Osteoblast (primary cell): ENCODE measurements at regions not wholly inside any gene's neighbourhood (a gene's known extent, or its start where the extent isn't known, plus 50 kb on each side); places are given as distances from the start of the nearest gene placed in this dataset.

Experiments
- DNase-seq: peaks from one replicate; pipeline ENCODE4 v3.0.0; 2011; ENCODE audit warnings: low spot score, mixed read lengths; ENCODE audit not compliant: insufficient read length; ENCODE audit errors: missing footprints
- H2AFZ ChIP-seq: 2 replicates; pipeline ENCODE4 v1.6.0; 2011; ENCODE audit warnings: mild to moderate bottlenecking, low read length
- H3K27ac ChIP-seq: 2 replicates; pipeline ENCODE4 v1.5.1; 2011; ENCODE audit warnings: mild to moderate bottlenecking, low read depth, low read length, moderate library complexity
- H3K27me3 ChIP-seq: 2 replicates; pipeline ENCODE4 v1.6.0; 2012; ENCODE audit warnings: mild to moderate bottlenecking, control low read depth, inconsistent platforms, low read length, moderate library complexity; ENCODE audit not compliant: insufficient read depth
- H3K36me3 ChIP-seq: 2 replicates; pipeline ENCODE4 v1.5.1; 2011; ENCODE audit warnings: mild to moderate bottlenecking, low read length, control low read depth, moderate library complexity; ENCODE audit not compliant: insufficient read depth
- H3K4me1 ChIP-seq: 2 replicates; pipeline ENCODE4 v1.5.1; 2011; ENCODE audit warnings: mild to moderate bottlenecking, low read length, control low read depth, moderate library complexity; ENCODE audit not compliant: insufficient read depth
- H3K4me2 ChIP-seq: 2 replicates; pipeline ENCODE4 v1.6.0; 2011; ENCODE audit warnings: mild to moderate bottlenecking, low read length; ENCODE audit not compliant: insufficient read depth
- H3K4me3 ChIP-seq: fragments of 200-600 bp; sonication (generic); 3 replicates; pipeline ENCODE4 v1.5.1; 2012; ENCODE audit warnings: mild to moderate bottlenecking, low read length, inconsistent platforms; ENCODE audit not compliant: insufficient read depth
- H3K79me2 ChIP-seq: 2 replicates; pipeline ENCODE4 v1.6.0; 2012; ENCODE audit warnings: mild to moderate bottlenecking, low read length, control low read depth, inconsistent platforms; ENCODE audit not compliant: insufficient read depth
- H3K9me3 ChIP-seq: 2 replicates; pipeline ENCODE4 v1.5.1; 2011; ENCODE audit warnings: low read depth, low read length, control low read depth
- H4K20me1 ChIP-seq: 2 replicates; pipeline ENCODE4 v1.6.0; 2012; ENCODE audit warnings: mild to moderate bottlenecking, low read length, control low read depth; ENCODE audit not compliant: insufficient read depth
- TF ChIP-seq, protein P1 (sequence below): IDR thresholded peaks from 2 replicates; pipeline ENCODE4 v1.5.1; 2011; ENCODE audit warnings: mild to moderate bottlenecking, low read depth, low read length, moderate library complexity; ENCODE audit errors: extremely low read depth

DNA sequence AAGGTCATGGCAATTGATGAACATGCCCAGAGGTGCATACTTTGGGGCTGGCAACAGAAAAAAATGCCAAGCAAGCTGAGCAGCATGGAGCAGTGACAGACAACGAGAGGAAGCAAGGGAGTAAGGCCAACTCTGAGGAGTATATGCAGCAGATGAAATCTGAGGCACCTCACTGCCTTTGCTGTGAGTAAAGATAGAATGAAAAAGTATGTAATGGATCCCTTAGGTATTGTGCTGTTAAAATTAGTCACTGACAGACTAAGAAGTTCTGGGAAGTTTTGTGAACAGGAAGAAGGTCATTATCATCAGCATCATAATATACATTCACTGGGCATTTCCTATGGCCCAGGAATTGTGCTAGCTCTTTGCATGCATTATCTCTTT, 269.9 kb downstream of the DUSP6 start:
- peak overlapping the region; percentile 33 for H3K4me2 ChIP-seq

DNA sequence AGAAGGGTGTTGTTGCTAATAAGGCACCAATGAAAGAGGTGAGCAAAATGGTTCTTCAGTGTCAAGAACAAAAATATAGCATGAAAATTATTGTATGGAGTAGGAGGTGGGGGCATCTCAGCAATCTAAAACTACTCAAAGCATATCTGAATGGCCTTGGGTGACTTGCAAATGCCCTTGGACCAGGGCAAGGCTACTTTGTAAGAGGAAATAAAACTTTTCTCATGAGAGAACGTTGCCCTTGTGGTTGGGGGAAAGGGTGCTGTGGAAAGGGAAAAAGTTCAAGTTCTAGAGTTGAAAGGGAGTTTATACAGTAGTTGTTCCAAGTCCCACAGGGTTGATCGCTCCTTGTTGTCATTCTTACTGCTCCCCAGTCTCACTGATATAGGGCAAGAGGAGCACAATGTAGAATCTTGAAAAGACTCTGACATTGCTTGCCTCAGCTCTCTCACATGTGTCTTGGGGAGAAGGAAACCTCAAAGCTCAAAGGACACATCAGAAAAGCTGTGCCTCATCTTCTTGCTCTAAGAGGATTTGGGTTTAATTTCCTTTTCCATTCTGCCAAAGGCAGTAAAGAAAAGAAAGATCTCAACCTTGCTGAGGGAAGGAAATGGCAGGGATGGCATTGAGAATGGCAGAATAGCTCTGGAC, 270.5 kb downstream of the DUSP6 start:
- Histone ChIP-seq H3K27me3 (no peaks in the 10 kb centered on the region), H3K9me3 (no peaks in the 10 kb centered on the region), H4K20me1 (no peaks in the 10 kb centered on the region), H3K79me2 (no peaks in the 10 kb centered on the region), H3K36me3 (no peaks in the 10 kb centered on the region), H3K4me2 (peak overlapping the region; percentile 33), H3K4me3 (no peak overlapping the region), H2AFZ (peak overlapping the region; percentile 38), H3K27ac (peak overlapping the region; percentile 63), H3K4me1 (peaks cover 29% of the 10 kb centered on the region)
- TF ChIP-seq, protein P1, sequence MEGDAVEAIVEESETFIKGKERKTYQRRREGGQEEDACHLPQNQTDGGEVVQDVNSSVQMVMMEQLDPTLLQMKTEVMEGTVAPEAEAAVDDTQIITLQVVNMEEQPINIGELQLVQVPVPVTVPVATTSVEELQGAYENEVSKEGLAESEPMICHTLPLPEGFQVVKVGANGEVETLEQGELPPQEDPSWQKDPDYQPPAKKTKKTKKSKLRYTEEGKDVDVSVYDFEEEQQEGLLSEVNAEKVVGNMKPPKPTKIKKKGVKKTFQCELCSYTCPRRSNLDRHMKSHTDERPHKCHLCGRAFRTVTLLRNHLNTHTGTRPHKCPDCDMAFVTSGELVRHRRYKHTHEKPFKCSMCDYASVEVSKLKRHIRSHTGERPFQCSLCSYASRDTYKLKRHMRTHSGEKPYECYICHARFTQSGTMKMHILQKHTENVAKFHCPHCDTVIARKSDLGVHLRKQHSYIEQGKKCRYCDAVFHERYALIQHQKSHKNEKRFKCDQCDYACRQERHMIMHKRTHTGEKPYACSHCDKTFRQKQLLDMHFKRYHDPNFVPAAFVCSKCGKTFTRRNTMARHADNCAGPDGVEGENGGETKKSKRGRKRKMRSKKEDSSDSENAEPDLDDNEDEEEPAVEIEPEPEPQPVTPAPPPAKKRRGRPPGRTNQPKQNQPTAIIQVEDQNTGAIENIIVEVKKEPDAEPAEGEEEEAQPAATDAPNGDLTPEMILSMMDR, result no peak
- no peak for DNase-seq

More for the DNA sequence above, 269.9 kb downstream of the DUSP6 start:
- TF ChIP-seq, protein P1, result no peak
- Histone ChIP-seq H3K79me2 (no peaks in the 10 kb centered on the region), H3K36me3 (no peaks in the 10 kb centered on the region), H2AFZ (peak overlapping the region; percentile 38), H3K9me3 (no peaks in the 10 kb centered on the region), H3K4me1 (peaks cover 29% of the 10 kb centered on the region), H3K4me3 (no peak overlapping the region), H4K20me1 (no peaks in the 10 kb centered on the region), H3K27ac (peak overlapping the region; percentile 63), H3K27me3 (no peaks in the 10 kb centered on the region)
- peak; percentile 45 for DNase-seq

DNA sequence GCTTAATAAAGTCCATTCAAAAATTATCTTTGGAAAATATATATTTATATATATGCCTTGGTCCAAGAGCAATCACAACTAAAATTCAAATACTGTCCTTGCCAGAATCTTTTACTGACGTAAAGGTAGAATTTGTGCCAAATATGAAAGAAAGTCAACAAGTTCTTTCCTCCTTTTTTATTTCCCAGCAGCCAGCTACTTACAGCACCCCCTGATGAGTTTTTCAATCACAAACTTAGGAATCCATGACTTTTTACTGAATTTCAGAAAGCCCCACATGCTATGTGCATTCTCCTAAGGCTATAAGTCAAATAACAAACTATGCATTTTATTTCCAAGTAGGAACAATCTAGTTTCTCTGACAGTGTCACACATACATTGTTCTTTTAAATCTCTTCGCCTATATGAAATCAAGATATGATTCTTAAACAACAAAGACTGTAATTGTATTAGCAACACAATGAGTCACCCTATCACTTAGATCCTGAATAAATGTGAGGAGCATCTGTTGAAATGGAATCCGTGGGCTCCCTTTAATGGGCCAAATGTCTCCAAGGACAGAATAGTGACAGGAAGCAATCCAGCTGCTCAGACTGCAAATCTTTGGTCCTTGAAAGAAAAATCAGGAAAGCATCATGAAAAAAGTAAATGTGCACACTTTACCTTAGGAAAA, 271.4 kb downstream of the DUSP6 start:
- Histone ChIP-seq H3K4me2 (no peak overlapping the region), H3K79me2 (no peaks in the 10 kb centered on the region)

More for the DNA sequence above, 271.4 kb downstream of the DUSP6 start:
- no peaks in the 10 kb centered on the region for H3K36me3 ChIP-seq
- no peaks in the 10 kb centered on the region for H3K9me3 ChIP-seq
- no peak overlapping the region for H2AFZ ChIP-seq
- no peaks in the 10 kb centered on the region for H4K20me1 ChIP-seq
- H3K27ac ChIP-seq, result no peak overlapping the region
- H3K27me3 ChIP-seq, result no peaks in the 10 kb centered on the region
- peaks cover 34% of the 10 kb centered on the region for H3K4me1 ChIP-seq
- no peak for DNase-seq
- TF ChIP-seq, protein P1, result no peak
- no peak overlapping the region for H3K4me3 ChIP-seq
